ENCODE measurements at regions not wholly inside any gene's neighbourhood (a gene's known extent, or its start where the extent isn't known, plus 50 kb on each side); places are given as distances from the start of the nearest gene placed in this dataset.

DNA sequence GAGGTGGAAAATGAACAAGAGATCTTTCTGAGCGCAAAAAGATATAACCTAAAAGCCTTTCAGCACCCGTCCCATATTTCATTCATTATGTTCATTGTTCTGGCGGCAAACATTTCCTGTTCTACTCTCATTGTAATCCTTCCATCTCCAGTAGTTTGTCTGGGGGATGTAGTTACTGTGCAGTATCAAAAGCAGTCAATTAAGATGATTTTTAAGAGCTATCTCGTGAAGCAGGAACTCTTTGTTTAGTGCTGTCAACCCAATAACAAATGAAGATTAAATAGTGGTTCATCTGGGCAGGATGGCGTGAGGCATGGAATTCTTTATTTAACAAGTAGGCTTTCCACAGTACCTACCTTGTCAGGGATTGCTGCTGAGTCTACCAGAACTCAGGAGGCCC lies 876.7 kb downstream of the HACE1 start:
- Histone ChIP-seq H2AFZ (ENCODE audit: low read depth, low read length) (no peak overlapping the region), H3K4me2 (ENCODE audit: insufficient read depth, low read length) (no peak overlapping the region), H3K27ac (ENCODE audit: insufficient read depth, low read depth, low read length) (no peak overlapping the region), H3K9me3 (replicated peaks; ENCODE audit: control insufficient read depth, insufficient read depth, low read length) (no peaks in the 10 kb centered on the region), H3K36me3 (ENCODE audit: control insufficient read depth in 2 of 2, extremely low read depth in 1 of 2, insufficient read depth in 2 of 2, low read length in 2 of 2) (no peaks in the 10 kb centered on the region), H3K27me3 (ENCODE audit: control insufficient read depth in 2 of 2, insufficient read depth in 2 of 2, low read length in 2 of 2) (no peaks in the 10 kb centered on the region), H3K9me1 (replicated peaks; ENCODE audit: control insufficient read depth, extremely low read depth, insufficient read depth, low read length) (no peaks in the 10 kb centered on the region), H4K20me1 (replicated peaks; ENCODE audit: control insufficient read depth, extremely low read depth, insufficient read depth, low read length) (no peaks in the 10 kb centered on the region), H3K4me1 (ENCODE audit: control insufficient read depth, extremely low read depth, insufficient read depth, low read length) (no peaks in the 10 kb centered on the region), H3K9ac (replicated peaks; ENCODE audit: extremely low read depth, insufficient read depth, low read length) (no peak overlapping the region), H3K79me2 (ENCODE audit: control insufficient read depth, insufficient read depth, low read length) (no peaks in the 10 kb centered on the region), H3K4me3 (replicated peaks in 1 of 3; ENCODE audit: insufficient read depth in 1 of 3, low read depth in 1 of 3, low read length in 3 of 3) (no peak overlapping the region)
- intact Hi-C loops (cut with micrococcal nuclease), result no loop called here
- peak; percentile 21 for DNase-seq (ENCODE audit: low read depth, low spot score)
- ChIA-PET POLR2A (no interaction called here), CTCF (no interaction called here)
- no TSS peak for BruUV-seq (replicated peaks)
- TF ChIP-seq JUN (IDR thresholded peaks at IDR 0.05; ENCODE audit: borderline replicate concordance, insufficient read depth, insufficient read length, low read depth) (no peak), MYC (IDR thresholded peaks at IDR 0.05; ENCODE audit: low read depth, low read length) (no peak), GATA2 (IDR thresholded peaks at IDR 0.05; ENCODE audit: insufficient read depth, insufficient read length, low read depth, low read length) (no peak), EZH2 (IDR thresholded peaks at IDR 0.05; ENCODE audit: borderline replicate concordance, low read depth, low read length, severe bottlenecking) (no peak), POLR2A (IDR thresholded peaks at IDR 0.05; ENCODE audit: low read depth, low read length) (no peak), POLR2AphosphoS5 (IDR thresholded peaks at IDR 0.05; ENCODE audit: insufficient read depth, low read depth, low read length) (no peak), FOS (IDR thresholded peaks at IDR 0.05; ENCODE audit: borderline replicate concordance, insufficient read depth, low read length) (no peak)
- TF ChIP-seq, protein P1, sequence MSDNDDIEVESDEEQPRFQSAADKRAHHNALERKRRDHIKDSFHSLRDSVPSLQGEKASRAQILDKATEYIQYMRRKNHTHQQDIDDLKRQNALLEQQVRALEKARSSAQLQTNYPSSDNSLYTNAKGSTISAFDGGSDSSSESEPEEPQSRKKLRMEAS (IDR thresholded peaks at IDR 0.05; ENCODE audit: insufficient read depth, insufficient read length), result no peak
- TF ChIP-seq, protein P2, sequence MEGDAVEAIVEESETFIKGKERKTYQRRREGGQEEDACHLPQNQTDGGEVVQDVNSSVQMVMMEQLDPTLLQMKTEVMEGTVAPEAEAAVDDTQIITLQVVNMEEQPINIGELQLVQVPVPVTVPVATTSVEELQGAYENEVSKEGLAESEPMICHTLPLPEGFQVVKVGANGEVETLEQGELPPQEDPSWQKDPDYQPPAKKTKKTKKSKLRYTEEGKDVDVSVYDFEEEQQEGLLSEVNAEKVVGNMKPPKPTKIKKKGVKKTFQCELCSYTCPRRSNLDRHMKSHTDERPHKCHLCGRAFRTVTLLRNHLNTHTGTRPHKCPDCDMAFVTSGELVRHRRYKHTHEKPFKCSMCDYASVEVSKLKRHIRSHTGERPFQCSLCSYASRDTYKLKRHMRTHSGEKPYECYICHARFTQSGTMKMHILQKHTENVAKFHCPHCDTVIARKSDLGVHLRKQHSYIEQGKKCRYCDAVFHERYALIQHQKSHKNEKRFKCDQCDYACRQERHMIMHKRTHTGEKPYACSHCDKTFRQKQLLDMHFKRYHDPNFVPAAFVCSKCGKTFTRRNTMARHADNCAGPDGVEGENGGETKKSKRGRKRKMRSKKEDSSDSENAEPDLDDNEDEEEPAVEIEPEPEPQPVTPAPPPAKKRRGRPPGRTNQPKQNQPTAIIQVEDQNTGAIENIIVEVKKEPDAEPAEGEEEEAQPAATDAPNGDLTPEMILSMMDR (IDR thresholded peaks at IDR 0.05; ENCODE audit: extremely low read depth in 1 of 2, insufficient read depth in 1 of 2, low read depth in 1 of 2, low read length in 2 of 2), result no peak
- dilution Hi-C loops (cut with MboI; ENCODE audit: extremely low pct_ligation_motif_present, low sequenced_read_pairs), result no loop called here
- no peak for FAIRE-seq

Data from endothelial cell of umbilical vein (primary cell).